Endothelial cell (in vitro differentiated cells): ENCODE measurements at regions not wholly inside any gene's neighbourhood (a gene's known extent, or its start where the extent isn't known, plus 50 kb on each side); places are given as distances from the start of the nearest gene placed in this dataset.

ENCODE experiments used
- DNase-seq: peaks from one replicate; pipeline ENCODE4 v3.0.0; 2021; ENCODE audit warnings: low spot score
- H3K27ac Mint-ChIP-seq: one replicate; pipeline ENCODE4 v1.8.0; 2021; ENCODE audit warnings: mixed read lengths, inconsistent platforms; ENCODE audit not compliant: unreplicated experiment
- H3K27me3 Mint-ChIP-seq: one replicate; pipeline ENCODE4 v1.8.0; 2021; ENCODE audit warnings: mild to moderate bottlenecking, moderate library complexity, mixed read lengths, inconsistent platforms; ENCODE audit not compliant: unreplicated experiment
- H3K36me3 Mint-ChIP-seq: one replicate; pipeline ENCODE4 v1.8.0; 2021; ENCODE audit warnings: mild to moderate bottlenecking, low read depth, mixed read lengths, inconsistent platforms; ENCODE audit not compliant: unreplicated experiment
- H3K4me1 Mint-ChIP-seq: one replicate; pipeline ENCODE4 v1.8.0; 2021; ENCODE audit warnings: mild to moderate bottlenecking, mixed read lengths, inconsistent platforms; ENCODE audit not compliant: unreplicated experiment
- H3K4me3 Mint-ChIP-seq: one replicate; pipeline ENCODE4 v1.8.0; 2021; ENCODE audit warnings: mild to moderate bottlenecking, mixed read lengths, inconsistent platforms; ENCODE audit not compliant: unreplicated experiment
- H3K9me3 Mint-ChIP-seq: one replicate; pipeline ENCODE4 v1.8.0; 2021; ENCODE audit warnings: mixed read lengths, inconsistent platforms; ENCODE audit not compliant: unreplicated experiment
- CTCF ChIP-seq: fragments of 200-600 bp; sonication (generic); IDR thresholded peaks from one replicate; pipeline ENCODE4 v1.5.0; 2021; ENCODE audit warnings: antibody characterized with exemption; ENCODE audit not compliant: unreplicated experiment

- Mint-ChIP-seq H3K9me3 (no peaks in the 10 kb centered on the region), H3K36me3 (no peaks in the 10 kb centered on the region), H3K27ac (no peak overlapping the region), H3K4me3 (no peak overlapping the region), H3K27me3 (peaks cover 3% of the 10 kb centered on the region), H3K4me1 (peaks cover 3% of the 10 kb centered on the region)
- TF ChIP-seq CTCF: no peak
- no peak for DNase-seq
These were observed 144.5 kb downstream of the CTTN start for GRCh38 chr11:70542811-70543210.

GRCh38 chr11:70543611-70544010 is 145.3 kb downstream of the CTTN start:
- DNase-seq: no peak
- Mint-ChIP-seq H3K9me3 (no peaks in the 10 kb centered on the region), H3K36me3 (no peaks in the 10 kb centered on the region), H3K27ac (no peak overlapping the region), H3K27me3 (peaks cover 4% of the 10 kb centered on the region), H3K4me1 (peaks cover 3% of the 10 kb centered on the region), H3K4me3 (no peak overlapping the region)
- TF ChIP-seq CTCF: no peak

GRCh38 chr11:70544067-70544773 is 145.9 kb downstream of the CTTN start:
- no peaks in the 10 kb centered on the region for H3K9me3 Mint-ChIP-seq
- peak; percentile 1 for DNase-seq
- no peak overlapping the region for H3K27ac Mint-ChIP-seq
- no peak for TF ChIP-seq CTCF
- H3K4me3 Mint-ChIP-seq: no peak overlapping the region
- peaks cover 3% of the 10 kb centered on the region for H3K4me1 Mint-ChIP-seq
- no peaks in the 10 kb centered on the region for H3K36me3 Mint-ChIP-seq
- H3K27me3 Mint-ChIP-seq: peaks cover 4% of the 10 kb centered on the region

GRCh38 chr11:70544774-70545609 is 146.7 kb downstream of the CTTN start:
- Mint-ChIP-seq H3K4me3 (no peak overlapping the region), H3K36me3 (no peaks in the 10 kb centered on the region), H3K9me3 (no peaks in the 10 kb centered on the region), H3K27ac (no peak overlapping the region), H3K4me1 (peaks cover 3% of the 10 kb centered on the region), H3K27me3 (peaks cover 4% of the 10 kb centered on the region)
- DNase-seq: no peak
- TF ChIP-seq CTCF: no peak

- peaks cover 3% of the 10 kb centered on the region for H3K4me1 Mint-ChIP-seq
- no peaks in the 10 kb centered on the region for H3K36me3 Mint-ChIP-seq
- no peak overlapping the region for H3K27ac Mint-ChIP-seq
- H3K4me3 Mint-ChIP-seq: no peak overlapping the region
- H3K9me3 Mint-ChIP-seq: no peaks in the 10 kb centered on the region
- DNase-seq: no peak
- no peak for TF ChIP-seq CTCF
- H3K27me3 Mint-ChIP-seq: peaks cover 4% of the 10 kb centered on the region
These were observed 147.2 kb downstream of the CTTN start for GRCh38 chr11:70545610-70545912.
